ENCODE measurements at regions not wholly inside any gene's neighbourhood (a gene's known extent, or its start where the extent isn't known, plus 50 kb on each side); places are given as distances from the start of the nearest gene placed in this dataset.

- H3K9me3 Mint-ChIP-seq, result peaks cover 98% of the 10 kb centered on the region
- H3K4me3 Mint-ChIP-seq, result no peak overlapping the region
- no peaks in the 10 kb centered on the region for H3K4me1 Mint-ChIP-seq
- ATAC-seq (no peak), DNase-seq (ENCODE audit: low spot score) (no peak)
- peaks cover 98% of the 10 kb centered on the region for H3K36me3 Mint-ChIP-seq
- peaks cover 73% of the 10 kb centered on the region for H3K27me3 Mint-ChIP-seq (ENCODE audit: low read depth)
- ChIA-PET POLR2A (no interaction called here), CTCF (no interaction called here)
- H3K27ac Mint-ChIP-seq, result no peak overlapping the region
- TF ChIP-seq HMGA2 (CRISPR knock-in tag; IDR thresholded peaks at IDR 0.05) (no peak), GTF2I (CRISPR knock-in tag; conservative IDR thresholded peaks at IDR 0.05) (no peak), CREM (CRISPR knock-in tag; IDR thresholded peaks at IDR 0.05) (no peak), NFE2L1 (CRISPR knock-in tag; IDR thresholded peaks at IDR 0.05) (no peak), CBFB (CRISPR knock-in tag; IDR thresholded peaks at IDR 0.05; ENCODE audit: low read depth) (no peak)
These were observed 1439.4 kb downstream of the UQCRFS1 start for GRCh38 chr19:27773318-27774094.

DNA sequence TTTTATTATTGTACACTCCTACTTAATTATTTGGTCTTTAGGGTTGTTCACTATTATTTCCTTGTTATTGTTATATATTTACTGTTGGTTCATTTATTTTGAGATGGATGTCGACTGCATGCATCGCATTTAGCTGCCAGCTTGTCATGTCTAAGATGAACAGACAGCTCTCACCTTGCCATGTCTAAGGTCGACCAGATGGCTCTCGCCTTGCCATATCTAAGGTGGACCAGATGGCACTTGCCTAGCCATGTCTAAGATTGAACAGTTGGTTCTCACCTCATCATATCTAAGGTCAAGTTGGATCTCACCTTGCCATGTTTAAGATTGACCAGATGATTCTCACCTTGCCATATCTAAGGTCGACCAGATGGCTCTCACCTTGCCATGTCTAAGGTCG is 1440.9 kb downstream of the UQCRFS1 start:
- Mint-ChIP-seq H3K4me3 (no peak overlapping the region), H3K9me3 (peaks cover 95% of the 10 kb centered on the region), H3K36me3 (peaks cover 91% of the 10 kb centered on the region), H3K27me3 (ENCODE audit: low read depth) (peaks cover 87% of the 10 kb centered on the region), H3K27ac (no peak overlapping the region), H3K4me1 (no peaks in the 10 kb centered on the region)
- DNase-seq (ENCODE audit: low spot score) (no peak), ATAC-seq (no peak)
- CTCF ChIA-PET, result no interaction called here
- TF ChIP-seq, protein P1, sequence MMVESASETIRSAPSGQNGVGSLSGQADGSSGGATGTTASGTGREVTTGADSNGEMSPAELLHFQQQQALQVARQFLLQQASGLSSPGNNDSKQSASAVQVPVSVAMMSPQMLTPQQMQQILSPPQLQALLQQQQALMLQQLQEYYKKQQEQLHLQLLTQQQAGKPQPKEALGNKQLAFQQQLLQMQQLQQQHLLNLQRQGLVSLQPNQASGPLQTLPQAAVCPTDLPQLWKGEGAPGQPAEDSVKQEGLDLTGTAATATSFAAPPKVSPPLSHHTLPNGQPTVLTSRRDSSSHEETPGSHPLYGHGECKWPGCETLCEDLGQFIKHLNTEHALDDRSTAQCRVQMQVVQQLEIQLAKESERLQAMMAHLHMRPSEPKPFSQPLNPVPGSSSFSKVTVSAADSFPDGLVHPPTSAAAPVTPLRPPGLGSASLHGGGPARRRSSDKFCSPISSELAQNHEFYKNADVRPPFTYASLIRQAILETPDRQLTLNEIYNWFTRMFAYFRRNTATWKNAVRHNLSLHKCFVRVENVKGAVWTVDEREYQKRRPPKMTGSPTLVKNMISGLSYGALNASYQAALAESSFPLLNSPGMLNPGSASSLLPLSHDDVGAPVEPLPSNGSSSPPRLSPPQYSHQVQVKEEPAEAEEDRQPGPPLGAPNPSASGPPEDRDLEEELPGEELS (CRISPR knock-in tag; IDR thresholded peaks at IDR 0.05), result no peak
- TF ChIP-seq GABPB1 (CRISPR knock-in tag; IDR thresholded peaks at IDR 0.05), result no peak
- TF ChIP-seq STAT6 (CRISPR knock-in tag; conservative IDR thresholded peaks at IDR 0.05; ENCODE audit: low read depth), result no peak
- TF ChIP-seq ZBTB21 (CRISPR knock-in tag; IDR thresholded peaks at IDR 0.05; ENCODE audit: borderline replicate concordance), result no peak
- TF ChIP-seq MYBL2 (CRISPR knock-in tag; IDR thresholded peaks at IDR 0.05), result no peak
- TF ChIP-seq, protein P2, sequence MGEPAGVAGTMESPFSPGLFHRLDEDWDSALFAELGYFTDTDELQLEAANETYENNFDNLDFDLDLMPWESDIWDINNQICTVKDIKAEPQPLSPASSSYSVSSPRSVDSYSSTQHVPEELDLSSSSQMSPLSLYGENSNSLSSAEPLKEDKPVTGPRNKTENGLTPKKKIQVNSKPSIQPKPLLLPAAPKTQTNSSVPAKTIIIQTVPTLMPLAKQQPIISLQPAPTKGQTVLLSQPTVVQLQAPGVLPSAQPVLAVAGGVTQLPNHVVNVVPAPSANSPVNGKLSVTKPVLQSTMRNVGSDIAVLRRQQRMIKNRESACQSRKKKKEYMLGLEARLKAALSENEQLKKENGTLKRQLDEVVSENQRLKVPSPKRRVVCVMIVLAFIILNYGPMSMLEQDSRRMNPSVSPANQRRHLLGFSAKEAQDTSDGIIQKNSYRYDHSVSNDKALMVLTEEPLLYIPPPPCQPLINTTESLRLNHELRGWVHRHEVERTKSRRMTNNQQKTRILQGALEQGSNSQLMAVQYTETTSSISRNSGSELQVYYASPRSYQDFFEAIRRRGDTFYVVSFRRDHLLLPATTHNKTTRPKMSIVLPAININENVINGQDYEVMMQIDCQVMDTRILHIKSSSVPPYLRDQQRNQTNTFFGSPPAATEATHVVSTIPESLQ (CRISPR knock-in tag; IDR thresholded peaks at IDR 0.05), result no peak
- TF ChIP-seq, protein P3, sequence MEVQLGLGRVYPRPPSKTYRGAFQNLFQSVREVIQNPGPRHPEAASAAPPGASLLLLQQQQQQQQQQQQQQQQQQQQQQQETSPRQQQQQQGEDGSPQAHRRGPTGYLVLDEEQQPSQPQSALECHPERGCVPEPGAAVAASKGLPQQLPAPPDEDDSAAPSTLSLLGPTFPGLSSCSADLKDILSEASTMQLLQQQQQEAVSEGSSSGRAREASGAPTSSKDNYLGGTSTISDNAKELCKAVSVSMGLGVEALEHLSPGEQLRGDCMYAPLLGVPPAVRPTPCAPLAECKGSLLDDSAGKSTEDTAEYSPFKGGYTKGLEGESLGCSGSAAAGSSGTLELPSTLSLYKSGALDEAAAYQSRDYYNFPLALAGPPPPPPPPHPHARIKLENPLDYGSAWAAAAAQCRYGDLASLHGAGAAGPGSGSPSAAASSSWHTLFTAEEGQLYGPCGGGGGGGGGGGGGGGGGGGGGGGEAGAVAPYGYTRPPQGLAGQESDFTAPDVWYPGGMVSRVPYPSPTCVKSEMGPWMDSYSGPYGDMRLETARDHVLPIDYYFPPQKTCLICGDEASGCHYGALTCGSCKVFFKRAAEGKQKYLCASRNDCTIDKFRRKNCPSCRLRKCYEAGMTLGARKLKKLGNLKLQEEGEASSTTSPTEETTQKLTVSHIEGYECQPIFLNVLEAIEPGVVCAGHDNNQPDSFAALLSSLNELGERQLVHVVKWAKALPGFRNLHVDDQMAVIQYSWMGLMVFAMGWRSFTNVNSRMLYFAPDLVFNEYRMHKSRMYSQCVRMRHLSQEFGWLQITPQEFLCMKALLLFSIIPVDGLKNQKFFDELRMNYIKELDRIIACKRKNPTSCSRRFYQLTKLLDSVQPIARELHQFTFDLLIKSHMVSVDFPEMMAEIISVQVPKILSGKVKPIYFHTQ (CRISPR knock-in tag; IDR thresholded peaks at IDR 0.05), result no peak
- no peak for TF ChIP-seq CDX4 (CRISPR knock-in tag; IDR thresholded peaks at IDR 0.05; ENCODE audit: borderline replicate concordance)
- TF ChIP-seq USF1 (CRISPR knock-in tag; IDR thresholded peaks at IDR 0.05), result no peak
- no peak for TF ChIP-seq SP1 (CRISPR knock-in tag; conservative IDR thresholded peaks at IDR 0.05)
- no peak for TF ChIP-seq ZNF232 (CRISPR knock-in tag; IDR thresholded peaks at IDR 0.05)
- TF ChIP-seq OVOL2 (CRISPR knock-in tag; IDR thresholded peaks at IDR 0.05; ENCODE audit: borderline replicate concordance), result no peak
- TF ChIP-seq ESRRA (CRISPR knock-in tag; IDR thresholded peaks at IDR 0.05; ENCODE audit: borderline replicate concordance), result no peak
- TF ChIP-seq CREM (CRISPR knock-in tag; IDR thresholded peaks at IDR 0.05), result no peak
- no peak for TF ChIP-seq ZNF671 (CRISPR knock-in tag; IDR thresholded peaks at IDR 0.05)
- POLR2A ChIA-PET, result no interaction called here

Measured in WTC11 (cell line).